ENCODE measurements at regions not wholly inside any gene's neighbourhood (a gene's known extent, or its start where the extent isn't known, plus 50 kb on each side); places are given as distances from the start of the nearest gene placed in this dataset.

GRCh38 chr7:17041324-17041723 is 159.5 kb upstream of the AGR3 start:
- H3K4me1 ChIP-seq: no peaks in the 10 kb centered on the region
- no peak for TF ChIP-seq CTCF (IDR thresholded peaks at IDR 0.05; ENCODE audit: low read depth, low read length)
- no peaks in the 10 kb centered on the region for H3K9me3 ChIP-seq
- no peaks in the 10 kb centered on the region; the same call in none of the 2 replicates for H3K27me3 ChIP-seq
- no peaks in the 10 kb centered on the region for H3K36me3 ChIP-seq
- no peak for DNase-seq
- H3K4me3 ChIP-seq (ENCODE audit: low read depth, low read length): no peak overlapping the region

- DNase-seq: no peak
- H3K36me3 ChIP-seq: no peaks in the 10 kb centered on the region
- no peak for TF ChIP-seq CTCF (IDR thresholded peaks at IDR 0.05; ENCODE audit: low read depth, low read length)
- H3K27me3 ChIP-seq: no peaks in the 10 kb centered on the region; the same call in none of the 2 replicates
- no peak overlapping the region for H3K4me3 ChIP-seq (ENCODE audit: low read depth, low read length)
- H3K4me1 ChIP-seq: no peaks in the 10 kb centered on the region
- H3K9me3 ChIP-seq: no peaks in the 10 kb centered on the region
Observed at GRCh38 chr7:17042211-17042610, 160.4 kb upstream of the AGR3 start.

- no peak for DNase-seq
- Histone ChIP-seq H3K36me3 (no peaks in the 10 kb centered on the region), H3K4me3 (ENCODE audit: low read depth, low read length) (no peak overlapping the region), H3K27me3 (no peaks in the 10 kb centered on the region; the same call in none of the 2 replicates), H3K4me1 (no peaks in the 10 kb centered on the region), H3K9me3 (no peaks in the 10 kb centered on the region)
- TF ChIP-seq CTCF (IDR thresholded peaks at IDR 0.05; ENCODE audit: low read depth, low read length): no peak
Observed at GRCh38 chr7:17043012-17043877, 161.5 kb upstream of the AGR3 start.

GRCh38 chr7:17044396-17044795 is 162.6 kb upstream of the AGR3 start:
- no peaks in the 10 kb centered on the region for H3K4me1 ChIP-seq
- H3K4me3 ChIP-seq (ENCODE audit: low read depth, low read length): no peak overlapping the region
- DNase-seq: no peak

GRCh38 chr7:17044861-17045260 is 163.1 kb upstream of the AGR3 start:
- Histone ChIP-seq H3K4me1 (no peaks in the 10 kb centered on the region), H3K36me3 (no peaks in the 10 kb centered on the region), H3K4me3 (ENCODE audit: low read depth, low read length) (no peak overlapping the region), H3K27me3 (no peaks in the 10 kb centered on the region; the same call in none of the 2 replicates), H3K9me3 (no peaks in the 10 kb centered on the region)
- no peak for TF ChIP-seq CTCF (IDR thresholded peaks at IDR 0.05; ENCODE audit: low read depth, low read length)
- DNase-seq: no peak

More at GRCh38 chr7:17044396-17044795, 162.6 kb upstream of the AGR3 start:
- Histone ChIP-seq H3K27me3 (no peaks in the 10 kb centered on the region; the same call in none of the 2 replicates), H3K36me3 (no peaks in the 10 kb centered on the region), H3K9me3 (no peaks in the 10 kb centered on the region)
- no peak for TF ChIP-seq CTCF (IDR thresholded peaks at IDR 0.05; ENCODE audit: low read depth, low read length)

- TF ChIP-seq CTCF (IDR thresholded peaks at IDR 0.05; ENCODE audit: low read depth, low read length): no peak
- H3K36me3 ChIP-seq: no peaks in the 10 kb centered on the region
- DNase-seq: no peak
- H3K9me3 ChIP-seq: no peaks in the 10 kb centered on the region
- no peak overlapping the region for H3K4me3 ChIP-seq (ENCODE audit: low read depth, low read length)
- no peaks in the 10 kb centered on the region for H3K4me1 ChIP-seq
- H3K27me3 ChIP-seq: no peaks in the 10 kb centered on the region; the same call in 1 of the 2 replicates
Observed at GRCh38 chr7:17046259-17046658, 164.5 kb upstream of the AGR3 start.

Data from BE2C (cell line).